Activated naive CD8-positive, alpha-beta T cell treated with anti-CD3 and anti-CD28 coated beads for 36 hours (primary cell): ENCODE measurements at regions not wholly inside any gene's neighbourhood (a gene's known extent, or its start where the extent isn't known, plus 50 kb on each side); places are given as distances from the start of the nearest gene placed in this dataset.

Experiments used
- DNase-seq: peaks from one replicate; pipeline ENCODE4 v3.0.0; 2021
- H3K27ac Mint-ChIP-seq: one replicate; pipeline ENCODE4 v1.8.0; 2022; ENCODE audit warnings: mild to moderate bottlenecking, moderate library complexity, mixed read lengths
- H3K27me3 Mint-ChIP-seq: one replicate; pipeline ENCODE4 v1.8.0; 2022; ENCODE audit warnings: mild to moderate bottlenecking, mixed read lengths
- H3K36me3 Mint-ChIP-seq: one replicate; pipeline ENCODE4 v1.8.0; 2021; ENCODE audit warnings: mild to moderate bottlenecking, mixed read lengths
- H3K4me1 Mint-ChIP-seq: one replicate; pipeline ENCODE4 v1.8.0; 2021; ENCODE audit warnings: mixed read lengths
- H3K4me3 Mint-ChIP-seq: one replicate; pipeline ENCODE4 v1.8.0; 2022; ENCODE audit warnings: mild to moderate bottlenecking, moderate library complexity, mixed read lengths
- H3K9me3 Mint-ChIP-seq: one replicate; pipeline ENCODE4 v1.8.0; 2022; ENCODE audit warnings: mixed read lengths

- no peak overlapping the region for H3K4me3 Mint-ChIP-seq
- DNase-seq: no peak
- H3K27me3 Mint-ChIP-seq: peaks cover 10% of the 10 kb centered on the region
Observed at GRCh38 chr11:121766166-121766565, 313.4 kb upstream of the SORL1-AS1 start.

DNA sequence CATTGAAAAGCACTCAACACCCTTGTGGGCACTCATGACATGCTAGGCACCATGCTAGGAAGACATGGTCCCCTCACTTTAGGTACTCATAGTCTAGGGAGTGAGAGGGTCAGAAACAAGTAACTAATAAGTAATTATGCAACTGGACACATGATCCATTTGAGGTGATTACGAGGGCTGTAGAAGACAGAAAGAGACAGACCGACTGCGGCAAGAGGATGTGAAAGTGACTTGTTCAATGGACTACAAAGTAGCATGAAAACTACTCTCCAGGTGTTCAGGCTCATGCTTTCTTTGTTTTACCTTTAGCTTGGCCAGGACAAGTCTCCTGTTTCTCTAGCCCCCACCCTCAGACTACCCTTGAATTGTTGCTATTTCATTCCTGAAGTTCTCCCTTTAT is 310.8 kb upstream of the SORL1-AS1 start:
- DNase-seq: no peak
- H3K27me3 Mint-ChIP-seq: peaks cover 10% of the 10 kb centered on the region
- peaks cover 3% of the 10 kb centered on the region for H3K4me1 Mint-ChIP-seq
- H3K9me3 Mint-ChIP-seq: no peaks in the 10 kb centered on the region
- no peak overlapping the region for H3K4me3 Mint-ChIP-seq
- H3K27ac Mint-ChIP-seq: no peak overlapping the region
- H3K36me3 Mint-ChIP-seq: no peaks in the 10 kb centered on the region

More at GRCh38 chr11:121766166-121766565, 313.4 kb upstream of the SORL1-AS1 start:
- Mint-ChIP-seq H3K36me3 (no peaks in the 10 kb centered on the region), H3K9me3 (no peaks in the 10 kb centered on the region), H3K27ac (no peak overlapping the region), H3K4me1 (peaks cover 3% of the 10 kb centered on the region)

GRCh38 chr11:121762820-121763219 is 310.1 kb upstream of the SORL1-AS1 start:
- H3K27me3 Mint-ChIP-seq: peaks cover 10% of the 10 kb centered on the region
- H3K4me1 Mint-ChIP-seq: peaks cover 3% of the 10 kb centered on the region
- no peak overlapping the region for H3K4me3 Mint-ChIP-seq
- H3K36me3 Mint-ChIP-seq: no peaks in the 10 kb centered on the region
- H3K27ac Mint-ChIP-seq: no peak overlapping the region
- H3K9me3 Mint-ChIP-seq: no peaks in the 10 kb centered on the region
- no peak for DNase-seq

DNA sequence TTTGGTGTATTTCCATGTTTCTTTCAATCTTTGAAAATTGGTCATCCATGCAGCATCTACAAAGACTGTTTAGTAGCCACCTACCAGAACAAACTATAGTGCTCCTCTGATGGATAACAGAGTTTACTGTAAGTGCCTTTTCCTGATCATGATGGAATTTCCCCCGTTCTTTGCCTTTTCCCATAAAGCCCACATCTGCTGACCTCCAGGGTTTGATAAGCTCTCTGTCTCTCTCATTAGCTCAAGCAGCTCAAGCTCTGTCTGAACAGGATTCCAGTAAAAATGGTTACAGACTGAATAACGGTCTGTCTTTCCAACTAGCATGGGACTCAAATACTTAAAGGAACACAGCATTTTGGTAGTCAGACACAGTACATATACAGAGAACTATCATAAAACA is 308.4 kb upstream of the SORL1-AS1 start:
- Mint-ChIP-seq H3K36me3 (no peaks in the 10 kb centered on the region), H3K27ac (no peak overlapping the region), H3K9me3 (no peaks in the 10 kb centered on the region), H3K27me3 (peaks cover 10% of the 10 kb centered on the region), H3K4me3 (no peak overlapping the region), H3K4me1 (no peaks in the 10 kb centered on the region)
- DNase-seq: no peak

DNA sequence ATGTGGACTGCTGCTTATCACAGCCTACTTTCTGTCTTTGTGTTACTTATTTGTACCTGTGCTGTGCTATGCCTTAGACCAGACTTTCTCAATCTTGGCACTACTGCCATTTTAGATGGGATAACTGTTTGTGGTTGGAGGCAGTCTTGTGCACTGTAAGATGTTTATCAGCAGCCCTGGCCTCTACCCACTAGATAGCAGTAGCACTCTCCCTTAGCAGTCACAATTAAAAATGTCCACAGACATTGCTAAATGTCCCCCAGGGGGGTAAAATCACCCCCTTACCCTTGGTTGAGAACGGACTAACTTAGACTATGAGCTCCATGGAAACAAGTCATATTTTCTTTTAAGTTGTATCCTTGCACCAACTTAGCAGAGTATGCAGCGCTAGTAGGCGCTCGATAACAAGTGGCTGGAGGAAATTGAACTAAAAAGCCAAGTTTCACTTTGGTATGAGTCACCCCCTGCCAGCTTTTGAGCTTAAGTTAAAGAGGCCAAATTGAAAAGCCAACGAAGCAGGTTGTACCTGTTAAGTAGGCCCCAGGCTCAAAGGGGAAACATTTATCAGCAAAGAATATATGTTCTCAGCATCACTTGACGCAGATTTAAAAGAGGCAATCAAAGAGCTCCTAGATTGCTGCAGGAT is 304.8 kb upstream of the SORL1-AS1 start:
- Mint-ChIP-seq H3K4me3 (no peak overlapping the region), H3K4me1 (no peaks in the 10 kb centered on the region), H3K36me3 (no peaks in the 10 kb centered on the region), H3K27ac (no peak overlapping the region), H3K9me3 (no peaks in the 10 kb centered on the region), H3K27me3 (peaks cover 2% of the 10 kb centered on the region)
- DNase-seq: no peak

- no peaks in the 10 kb centered on the region for H3K4me1 Mint-ChIP-seq
- H3K4me3 Mint-ChIP-seq: no peak overlapping the region
- H3K36me3 Mint-ChIP-seq: no peaks in the 10 kb centered on the region
Observed at GRCh38 chr11:121755906-121756305, 303.1 kb upstream of the SORL1-AS1 start.

GRCh38 chr11:121755191-121755590 is 302.4 kb upstream of the SORL1-AS1 start:
- DNase-seq: no peak
- H3K36me3 Mint-ChIP-seq: no peaks in the 10 kb centered on the region
- no peak overlapping the region for H3K4me3 Mint-ChIP-seq
- peaks cover 2% of the 10 kb centered on the region for H3K9me3 Mint-ChIP-seq
- H3K27ac Mint-ChIP-seq: no peak overlapping the region
- H3K4me1 Mint-ChIP-seq: no peaks in the 10 kb centered on the region
- H3K27me3 Mint-ChIP-seq: no peaks in the 10 kb centered on the region

More at GRCh38 chr11:121755906-121756305, 303.1 kb upstream of the SORL1-AS1 start:
- Mint-ChIP-seq H3K27me3 (no peaks in the 10 kb centered on the region), H3K27ac (no peak overlapping the region), H3K9me3 (peaks cover 2% of the 10 kb centered on the region)
- DNase-seq: no peak

DNA sequence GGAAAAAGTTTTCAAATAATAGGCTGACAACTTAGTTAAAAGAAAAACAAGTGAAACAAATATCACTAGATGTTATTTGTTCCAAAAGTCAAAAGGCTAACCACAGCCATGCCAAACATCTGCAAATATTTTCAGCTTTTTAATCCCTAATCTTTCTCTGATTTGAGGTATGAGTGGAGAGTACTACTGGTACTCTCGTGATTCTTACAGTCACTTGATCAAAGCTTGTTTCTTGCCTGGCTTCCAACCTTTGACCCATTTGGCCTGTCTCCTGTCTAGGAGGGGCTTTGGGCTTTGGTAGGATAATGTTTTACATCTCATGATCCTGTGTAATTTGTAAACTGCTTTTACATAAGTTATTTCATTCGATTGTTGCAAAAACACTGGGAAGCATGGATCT is 301.8 kb upstream of the SORL1-AS1 start:
- no peaks in the 10 kb centered on the region for H3K4me1 Mint-ChIP-seq
- H3K27ac Mint-ChIP-seq: no peak overlapping the region
- H3K4me3 Mint-ChIP-seq: no peak overlapping the region
- H3K36me3 Mint-ChIP-seq: no peaks in the 10 kb centered on the region
- DNase-seq: no peak
- H3K9me3 Mint-ChIP-seq: peaks cover 2% of the 10 kb centered on the region
- H3K27me3 Mint-ChIP-seq: no peaks in the 10 kb centered on the region

GRCh38 chr11:121749691-121750090 is 296.9 kb upstream of the SORL1-AS1 start:
- no peak for DNase-seq
- Mint-ChIP-seq H3K4me3 (no peak overlapping the region), H3K4me1 (no peaks in the 10 kb centered on the region), H3K9me3 (peaks cover 2% of the 10 kb centered on the region), H3K27ac (no peak overlapping the region), H3K27me3 (peaks cover 4% of the 10 kb centered on the region), H3K36me3 (no peaks in the 10 kb centered on the region)

GRCh38 chr11:121748068-121748467 is 295.3 kb upstream of the SORL1-AS1 start:
- H3K4me3 Mint-ChIP-seq: no peak overlapping the region
- peaks cover 5% of the 10 kb centered on the region for H3K9me3 Mint-ChIP-seq
- no peaks in the 10 kb centered on the region for H3K4me1 Mint-ChIP-seq
- no peak for DNase-seq
- no peaks in the 10 kb centered on the region for H3K36me3 Mint-ChIP-seq
- no peak overlapping the region for H3K27ac Mint-ChIP-seq
- H3K27me3 Mint-ChIP-seq: peaks cover 4% of the 10 kb centered on the region

GRCh38 chr11:121743285-121743684 is 290.5 kb upstream of the SORL1-AS1 start:
- DNase-seq: no peak
- H3K9me3 Mint-ChIP-seq: peaks cover 3% of the 10 kb centered on the region
- no peaks in the 10 kb centered on the region for H3K36me3 Mint-ChIP-seq
- peaks cover 7% of the 10 kb centered on the region for H3K27me3 Mint-ChIP-seq
- no peak overlapping the region for H3K27ac Mint-ChIP-seq
- H3K4me1 Mint-ChIP-seq: no peaks in the 10 kb centered on the region
- no peak overlapping the region for H3K4me3 Mint-ChIP-seq

DNA sequence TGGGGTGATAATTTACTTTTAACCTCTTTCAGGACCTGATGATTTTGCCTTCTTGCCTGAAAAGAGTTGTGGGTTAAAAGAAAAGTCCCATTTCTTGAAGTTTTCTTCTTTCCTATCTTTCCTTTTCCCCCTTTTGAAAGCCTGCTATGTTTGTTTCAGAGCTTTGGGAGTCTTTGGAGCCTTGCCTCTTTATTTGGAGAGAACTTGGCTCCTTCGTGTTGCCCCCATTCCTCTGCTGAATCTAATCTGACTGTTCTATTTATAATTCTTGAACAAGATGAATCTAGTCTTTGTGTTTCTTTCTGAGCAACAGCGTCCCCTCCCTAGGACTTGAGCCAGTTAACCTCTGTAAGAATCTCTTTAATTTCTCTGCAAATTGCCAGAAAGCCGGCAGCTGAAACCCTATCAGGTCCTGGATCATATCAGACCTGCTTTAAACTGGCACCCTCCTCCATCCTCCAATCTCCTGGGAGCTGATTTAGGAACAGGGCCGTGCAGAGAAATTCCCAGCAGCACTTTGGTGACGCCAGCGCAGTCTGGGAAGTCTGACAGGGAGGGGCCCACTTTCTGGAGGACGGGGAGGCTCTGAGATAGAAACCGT is 289.1 kb upstream of the SORL1-AS1 start:
- no peak for DNase-seq
- Mint-ChIP-seq H3K27ac (no peak overlapping the region), H3K4me1 (no peaks in the 10 kb centered on the region), H3K9me3 (peaks cover 3% of the 10 kb centered on the region), H3K4me3 (no peak overlapping the region), H3K27me3 (peaks cover 3% of the 10 kb centered on the region), H3K36me3 (no peaks in the 10 kb centered on the region)

- DNase-seq: no peak
- Mint-ChIP-seq H3K9me3 (peaks cover 3% of the 10 kb centered on the region), H3K27me3 (peaks cover 3% of the 10 kb centered on the region), H3K4me3 (no peak overlapping the region), H3K27ac (no peak overlapping the region), H3K4me1 (no peaks in the 10 kb centered on the region), H3K36me3 (no peaks in the 10 kb centered on the region)
Observed at GRCh38 chr11:121741351-121741760, 288.6 kb upstream of the SORL1-AS1 start.

- peaks cover 3% of the 10 kb centered on the region for H3K27me3 Mint-ChIP-seq
- H3K36me3 Mint-ChIP-seq: no peaks in the 10 kb centered on the region
- no peak overlapping the region for H3K4me3 Mint-ChIP-seq
- H3K9me3 Mint-ChIP-seq: peaks cover 4% of the 10 kb centered on the region
- no peaks in the 10 kb centered on the region for H3K4me1 Mint-ChIP-seq
- no peak for DNase-seq
- H3K27ac Mint-ChIP-seq: no peak overlapping the region
Observed at GRCh38 chr11:121740902-121741301, 288.1 kb upstream of the SORL1-AS1 start.

- no peak overlapping the region for H3K27ac Mint-ChIP-seq
- no peaks in the 10 kb centered on the region for H3K4me1 Mint-ChIP-seq
- DNase-seq: no peak
- no peaks in the 10 kb centered on the region for H3K36me3 Mint-ChIP-seq
- no peak overlapping the region for H3K4me3 Mint-ChIP-seq
- H3K9me3 Mint-ChIP-seq: peaks cover 6% of the 10 kb centered on the region
- H3K27me3 Mint-ChIP-seq: peaks cover 8% of the 10 kb centered on the region
Observed at GRCh38 chr11:121733858-121734257, 281.1 kb upstream of the SORL1-AS1 start.

DNA sequence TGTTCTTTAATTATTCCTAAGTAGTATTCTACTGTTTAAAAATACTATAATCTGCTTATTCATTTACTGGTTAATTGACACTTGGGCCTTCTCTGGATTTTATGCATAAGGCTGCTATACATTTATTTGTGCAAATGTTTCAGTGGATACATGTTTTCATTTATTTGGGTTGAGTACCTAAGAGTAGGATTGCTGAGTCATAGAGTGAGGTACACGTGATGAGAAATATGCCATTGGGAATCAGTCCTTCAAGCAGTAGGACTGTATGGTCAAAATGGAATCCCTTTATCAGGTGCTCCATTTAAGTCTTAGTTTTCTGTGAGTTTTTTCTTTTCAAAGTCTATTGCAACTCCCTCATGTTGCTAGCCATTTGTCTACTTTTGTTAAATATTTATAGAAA is 275.2 kb upstream of the SORL1-AS1 start:
- peaks cover 13% of the 10 kb centered on the region for H3K27me3 Mint-ChIP-seq
- H3K4me3 Mint-ChIP-seq: no peak overlapping the region
- peaks cover 1% of the 10 kb centered on the region for H3K9me3 Mint-ChIP-seq
- no peaks in the 10 kb centered on the region for H3K4me1 Mint-ChIP-seq
- no peak overlapping the region for H3K27ac Mint-ChIP-seq
- no peak for DNase-seq
- no peaks in the 10 kb centered on the region for H3K36me3 Mint-ChIP-seq
